Suprapubic skin (tissue), 3 donors: ENCODE measurements at regions not wholly inside any gene's neighbourhood (a gene's known extent, or its start where the extent isn't known, plus 50 kb on each side); places are given as distances from the start of the nearest gene placed in this dataset.

Experiments
- POLR2A ChIP-seq, 2 donors: fragments of 450-650 bp; IDR thresholded peaks; one replicate each; pipeline ENCODE4 v1.6.1; 2017; ENCODE audit warnings: antibody characterized with exemption in 2 of 2, mild to moderate bottlenecking in 2 of 2, moderate library complexity in 2 of 2
- TF ChIP-seq, protein P1 (sequence below), 2 donors: fragments of 200-600 bp in 1 of 2; fragments of 450-650 bp in 1 of 2; sonication (generic) in 1 of 2; IDR thresholded peaks; one replicate each; pipeline ENCODE4 v1.5.1; 2016 to 2019; ENCODE audit warnings: antibody characterized with exemption in 2 of 2, mild to moderate bottlenecking in 1 of 2, moderate library complexity in 1 of 2

DNA sequence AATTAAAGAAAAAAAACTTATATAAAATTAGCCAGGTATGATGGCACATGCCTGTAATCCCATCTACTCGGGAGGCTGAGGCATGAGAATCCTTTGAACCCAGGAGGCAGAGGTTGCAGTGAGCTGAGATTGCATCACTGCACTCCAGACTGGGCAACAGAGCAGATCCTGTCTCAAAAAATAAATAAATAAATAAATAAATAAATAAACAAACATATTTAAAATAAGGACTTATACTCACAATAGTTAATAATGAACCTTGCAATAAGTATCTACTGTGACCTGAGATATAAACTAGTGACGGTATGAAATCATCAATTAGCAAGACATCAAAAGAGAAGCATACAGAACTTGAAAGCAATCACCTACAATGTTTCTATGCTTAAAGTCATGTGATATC is 548.4 kb upstream of the JARID2 start:
- TF ChIP-seq POLR2A (IDR thresholded peaks at IDR 0.05) = no peak
- TF ChIP-seq, protein P1, sequence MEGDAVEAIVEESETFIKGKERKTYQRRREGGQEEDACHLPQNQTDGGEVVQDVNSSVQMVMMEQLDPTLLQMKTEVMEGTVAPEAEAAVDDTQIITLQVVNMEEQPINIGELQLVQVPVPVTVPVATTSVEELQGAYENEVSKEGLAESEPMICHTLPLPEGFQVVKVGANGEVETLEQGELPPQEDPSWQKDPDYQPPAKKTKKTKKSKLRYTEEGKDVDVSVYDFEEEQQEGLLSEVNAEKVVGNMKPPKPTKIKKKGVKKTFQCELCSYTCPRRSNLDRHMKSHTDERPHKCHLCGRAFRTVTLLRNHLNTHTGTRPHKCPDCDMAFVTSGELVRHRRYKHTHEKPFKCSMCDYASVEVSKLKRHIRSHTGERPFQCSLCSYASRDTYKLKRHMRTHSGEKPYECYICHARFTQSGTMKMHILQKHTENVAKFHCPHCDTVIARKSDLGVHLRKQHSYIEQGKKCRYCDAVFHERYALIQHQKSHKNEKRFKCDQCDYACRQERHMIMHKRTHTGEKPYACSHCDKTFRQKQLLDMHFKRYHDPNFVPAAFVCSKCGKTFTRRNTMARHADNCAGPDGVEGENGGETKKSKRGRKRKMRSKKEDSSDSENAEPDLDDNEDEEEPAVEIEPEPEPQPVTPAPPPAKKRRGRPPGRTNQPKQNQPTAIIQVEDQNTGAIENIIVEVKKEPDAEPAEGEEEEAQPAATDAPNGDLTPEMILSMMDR (IDR thresholded peaks at IDR 0.05) = no peak
